Osteocyte (in vitro differentiated cells): ENCODE measurements at regions not wholly inside any gene's neighbourhood (a gene's known extent, or its start where the extent isn't known, plus 50 kb on each side); places are given as distances from the start of the nearest gene placed in this dataset.

Experiments
- DNase-seq: peaks from one replicate; pipeline ENCODE4 v3.0.0; 2021; ENCODE audit warnings: mixed read lengths; ENCODE audit not compliant: unreplicated experiment; ENCODE audit errors: extremely low spot score
- H3K27ac Mint-ChIP-seq: one replicate; pipeline ENCODE4 v1.8.0; 2021; ENCODE audit warnings: mild to moderate bottlenecking, mixed read lengths; ENCODE audit not compliant: unreplicated experiment
- H3K27me3 Mint-ChIP-seq: one replicate; pipeline ENCODE4 v1.8.0; 2021; ENCODE audit warnings: mixed read lengths; ENCODE audit not compliant: unreplicated experiment
- H3K36me3 Mint-ChIP-seq: one replicate; pipeline ENCODE4 v1.8.0; 2021; ENCODE audit warnings: mixed read lengths; ENCODE audit not compliant: unreplicated experiment
- H3K4me1 Mint-ChIP-seq: one replicate; pipeline ENCODE4 v1.8.0; 2021; ENCODE audit warnings: mixed read lengths; ENCODE audit not compliant: unreplicated experiment
- H3K4me3 Mint-ChIP-seq: one replicate; pipeline ENCODE4 v1.8.0; 2021; ENCODE audit warnings: mild to moderate bottlenecking, moderate library complexity, mixed read lengths; ENCODE audit not compliant: unreplicated experiment
- H3K9me3 Mint-ChIP-seq: one replicate; pipeline ENCODE4 v1.8.0; 2021; ENCODE audit warnings: mixed read lengths; ENCODE audit not compliant: unreplicated experiment
- CTCF ChIP-seq: fragments of 200-600 bp; sonication (generic); IDR thresholded peaks from 2 replicates; pipeline ENCODE4 v1.5.0; 2021; ENCODE audit warnings: antibody characterized with exemption, mild to moderate bottlenecking, moderate library complexity

DNA sequence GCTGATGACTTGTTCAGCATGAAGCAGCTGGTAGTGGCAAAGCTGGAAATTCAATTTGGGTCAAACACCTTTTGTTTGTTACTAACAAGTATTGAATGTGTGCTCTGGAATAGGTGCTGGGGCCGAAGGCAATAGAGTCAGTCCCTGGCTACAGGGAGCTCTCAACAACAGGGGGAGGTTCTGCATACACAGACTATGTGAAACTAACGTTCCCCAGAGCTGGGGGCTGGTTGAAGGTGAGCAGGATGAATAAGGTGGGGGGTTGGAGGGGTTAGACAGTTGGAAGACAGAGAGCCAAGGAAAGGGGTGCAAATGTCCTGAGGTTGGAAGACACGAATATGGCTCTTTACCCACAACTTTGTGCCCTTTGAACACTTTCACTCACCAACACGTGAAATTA, 84.1 kb upstream of the PLPP4 start:
- Mint-ChIP-seq H3K27ac (no peak overlapping the region), H3K4me1 (no peaks in the 10 kb centered on the region), H3K36me3 (no peaks in the 10 kb centered on the region), H3K27me3 (peaks cover 9% of the 10 kb centered on the region), H3K4me3 (no peak overlapping the region), H3K9me3 (no peaks in the 10 kb centered on the region)
- no peak for DNase-seq
- no peak for TF ChIP-seq CTCF

DNA sequence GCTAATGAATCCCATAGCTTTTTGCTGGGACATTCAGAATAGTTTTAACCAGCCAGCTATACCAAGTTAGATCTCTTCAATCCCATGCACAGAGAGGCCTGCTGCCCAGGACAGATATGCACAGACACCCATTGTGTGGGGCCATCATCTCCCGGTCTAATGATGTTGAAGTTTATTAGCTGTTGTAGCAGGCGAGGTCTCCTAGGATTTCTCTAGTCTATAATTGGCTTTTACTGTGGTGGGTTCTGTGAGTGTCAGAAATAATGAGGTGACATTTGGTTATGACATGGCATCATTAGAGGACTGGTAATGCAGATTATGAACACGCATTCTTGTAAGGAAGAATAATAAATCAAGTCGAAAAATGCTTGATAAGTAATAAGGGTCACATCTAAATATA, 81.4 kb upstream of the PLPP4 start:
- H3K27me3 Mint-ChIP-seq = no peaks in the 10 kb centered on the region
- no peak for DNase-seq
- no peaks in the 10 kb centered on the region for H3K4me1 Mint-ChIP-seq
- H3K9me3 Mint-ChIP-seq = no peaks in the 10 kb centered on the region
- H3K4me3 Mint-ChIP-seq = no peak overlapping the region
- no peaks in the 10 kb centered on the region for H3K36me3 Mint-ChIP-seq
- H3K27ac Mint-ChIP-seq = no peak overlapping the region
- no peak for TF ChIP-seq CTCF

- Mint-ChIP-seq H3K36me3 (no peaks in the 10 kb centered on the region), H3K27me3 (no peaks in the 10 kb centered on the region), H3K4me1 (no peaks in the 10 kb centered on the region), H3K9me3 (no peaks in the 10 kb centered on the region), H3K27ac (no peak overlapping the region), H3K4me3 (no peak overlapping the region)
- DNase-seq = no peak
- no peak for TF ChIP-seq CTCF
Observed at GRCh38 chr10:120381931-120382330, 75.1 kb upstream of the PLPP4 start.

DNA sequence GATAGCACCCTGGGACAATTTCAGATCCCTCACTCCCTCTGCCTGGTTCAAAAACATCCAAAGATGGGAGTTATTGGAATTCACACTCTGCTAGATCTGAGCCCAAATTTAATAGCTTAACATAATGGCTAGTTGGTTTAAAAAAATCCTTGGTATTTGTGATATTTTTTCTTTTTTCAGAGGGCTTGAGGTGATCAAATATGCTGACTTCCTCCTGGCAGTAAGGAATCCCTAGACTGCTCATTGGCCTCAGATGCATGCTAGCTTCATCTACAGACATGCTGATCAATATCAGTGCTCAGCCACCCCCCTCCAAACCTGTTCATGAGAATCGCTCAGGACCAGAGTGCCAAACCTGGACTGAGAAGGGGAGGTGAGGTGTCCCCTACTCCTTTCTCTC, 74.7 kb upstream of the PLPP4 start:
- no peaks in the 10 kb centered on the region for H3K4me1 Mint-ChIP-seq
- no peaks in the 10 kb centered on the region for H3K9me3 Mint-ChIP-seq
- H3K36me3 Mint-ChIP-seq = no peaks in the 10 kb centered on the region
- H3K27ac Mint-ChIP-seq = no peak overlapping the region
- H3K4me3 Mint-ChIP-seq = no peak overlapping the region
- H3K27me3 Mint-ChIP-seq = no peaks in the 10 kb centered on the region
- no peak for DNase-seq
- TF ChIP-seq CTCF = no peak

- H3K4me1 Mint-ChIP-seq = no peaks in the 10 kb centered on the region
- no peak overlapping the region for H3K4me3 Mint-ChIP-seq
- no peaks in the 10 kb centered on the region for H3K27me3 Mint-ChIP-seq
- no peak for DNase-seq
- H3K27ac Mint-ChIP-seq = no peak overlapping the region
- H3K36me3 Mint-ChIP-seq = no peaks in the 10 kb centered on the region
- H3K9me3 Mint-ChIP-seq = no peaks in the 10 kb centered on the region
- no peak for TF ChIP-seq CTCF
Observed at GRCh38 chr10:120385992-120386391, 71.0 kb upstream of the PLPP4 start.
